ENCODE measurements at regions not wholly inside any gene's neighbourhood (a gene's known extent, or its start where the extent isn't known, plus 50 kb on each side); places are given as distances from the start of the nearest gene placed in this dataset.

- TF ChIP-seq CTCF (IDR thresholded peaks at IDR 0.05 in 2 of 3, conservative IDR thresholded peaks at IDR 0.05 in 1 of 3; ENCODE audit: borderline replicate concordance in 1 of 3, insufficient read depth in 1 of 3, low read depth in 2 of 3, low read length in 2 of 3) (no peak), POLR2A (IDR thresholded peaks at IDR 0.05; ENCODE audit: borderline replicate concordance, extremely low read depth, insufficient read depth, insufficient read length) (no peak), POLR2AphosphoS5 (IDR thresholded peaks at IDR 0.05; ENCODE audit: low read depth, low read length) (no peak), JUND (IDR thresholded peaks at IDR 0.05) (no peak), EZH2 (IDR thresholded peaks at IDR 0.05) (no peak), ZFX (IDR thresholded peaks at IDR 0.05) (no peak), CEBPB (IDR thresholded peaks at IDR 0.05; ENCODE audit: low read depth) (no peak), RAD21 (IDR thresholded peaks at IDR 0.05; ENCODE audit: low read depth) (no peak), TCF7L2 (IDR thresholded peaks at IDR 0.05; ENCODE audit: borderline replicate concordance, extremely low read depth, insufficient read depth, insufficient read length) (no peak), REST (IDR thresholded peaks at IDR 0.05; ENCODE audit: low read depth) (no peak), ELF1 (IDR thresholded peaks at IDR 0.05; ENCODE audit: borderline replicate concordance, low read depth) (no peak), ZBTB33 (IDR thresholded peaks at IDR 0.05; ENCODE audit: extremely low read depth, insufficient replicate concordance, low read length) (no peak)
Observed at GRCh38 chr13:88217883-88218282, 546.7 kb downstream of the SLITRK5 start.

All from HCT116 (cell line).